HepG2 (cell line): ENCODE measurements at regions not wholly inside any gene's neighbourhood (a gene's known extent, or its start where the extent isn't known, plus 50 kb on each side); places are given as distances from the start of the nearest gene placed in this dataset.

Experiments used
- AKNA ChIP-seq: sonication (generic); formaldehyde crosslinking; IDR thresholded peaks from 2 replicates; pipeline ENCODE4 v1.4.0; 2020; ENCODE audit warnings: missing genetic modification reagents, borderline replicate concordance
- CREB1 ChIP-seq, 2 experiments: fragments of 450-650 bp in 1 of 2; IDR thresholded peaks; 2 replicates each; pipeline ENCODE4 v1.6.1; 2016 to 2017; ENCODE audit warnings: control low read depth in 1 of 2, mild to moderate bottlenecking in 1 of 2, missing compliant biosample characterization in 1 of 2, missing genetic modification characterization in 1 of 2
- CTCF ChIP-seq: sonication (generic); formaldehyde crosslinking; IDR thresholded peaks from 2 replicates; pipeline ENCODE4 v1.5.0; 2020; ENCODE audit warnings: mild to moderate bottlenecking, missing genetic modification reagents, moderate library complexity
- ETV5 ChIP-seq: IDR thresholded peaks from 2 replicates; pipeline ENCODE4 v1.6.1; 2018; ENCODE audit warnings: missing biosample characterization, missing genetic modification reagents, inconsistent platforms, borderline replicate concordance
- SOX6 ChIP-seq, 2 experiments: fragments of 450-650 bp in 1 of 2; sonication (generic) in 1 of 2; formaldehyde crosslinking in 1 of 2; IDR thresholded peaks; 2 replicates each; pipeline versions ENCODE4 v1.4.0 to v1.6.1; 2017 to 2020; ENCODE audit warnings: antibody characterized with exemption in 1 of 2, mild to moderate bottlenecking in 1 of 2, missing genetic modification reagents in 1 of 2
- ZBTB33 ChIP-seq: sonication (generic); formaldehyde crosslinking; IDR thresholded peaks from 2 replicates; pipeline ENCODE4 v1.4.0; 2020; ENCODE audit warnings: missing genetic modification reagents
- ZC3H4 ChIP-seq: sonication (generic); formaldehyde crosslinking; IDR thresholded peaks from 2 replicates; pipeline ENCODE4 v1.4.0; 2020; ENCODE audit warnings: missing genetic modification reagents, borderline replicate concordance
- ZNF556 ChIP-seq: sonication (generic); formaldehyde crosslinking; IDR thresholded peaks from 2 replicates; pipeline ENCODE4 v1.4.0; 2020; ENCODE audit warnings: mild to moderate bottlenecking, missing genetic modification reagents, borderline replicate concordance
- ZNF776 ChIP-seq: sonication (generic); formaldehyde crosslinking; IDR thresholded peaks from 2 replicates; pipeline ENCODE4 v1.4.0; 2020; ENCODE audit warnings: mild to moderate bottlenecking, missing genetic modification reagents

- TF ChIP-seq CREB1 (IDR thresholded peaks at IDR 0.05), result no peak
- TF ChIP-seq CREB1 (CRISPR knock-in tag; IDR thresholded peaks at IDR 0.05), result no peak
- no peak for TF ChIP-seq CTCF (CRISPR knock-in tag)
- no peak for TF ChIP-seq ZBTB33 (CRISPR knock-in tag)
- TF ChIP-seq ZNF776, result no peak
- TF ChIP-seq AKNA (CRISPR knock-in tag), result no peak
- no peak for TF ChIP-seq ZNF556
- no peak for TF ChIP-seq ETV5 (CRISPR knock-in tag)
- no peak for TF ChIP-seq SOX6 (IDR thresholded peaks at IDR 0.05)
- TF ChIP-seq SOX6 (CRISPR knock-in tag; IDR thresholded peaks at IDR 0.05), result no peak
- no peak for TF ChIP-seq ZC3H4
Observed at GRCh38 chr10:107336061-107336460, 171.6 kb upstream of the SORCS1 start.
